B cell (primary cell): ENCODE measurements at regions not wholly inside any gene's neighbourhood (a gene's known extent, or its start where the extent isn't known, plus 50 kb on each side); places are given as distances from the start of the nearest gene placed in this dataset.

Experiments used
- ATAC-seq: fragments of 200-7000 bp; cut with Tn5 transposase; one replicate; pipeline ENCODE4 v1.10.0; 2021; ENCODE audit warnings: low read depth, mild to moderate bottlenecking, moderate number of reproducible peaks, moderate library complexity
- CTCF ChIA-PET: fragments of 350-600 bp; sonication (Branson Sonifier 250); formaldehyde crosslinking; loops from one replicate; lab custom pipeline; 2021; ENCODE audit warnings: antibody characterized with exemption, inconsistent platforms; lab: Charles Lee
- POLR2A ChIA-PET: fragments of 350-600 bp; sonication (Branson Sonifier 250); formaldehyde crosslinking; loops from one replicate; lab custom pipeline; 2021; ENCODE audit warnings: antibody characterized with exemption; lab: Charles Lee
- DNase-seq: peaks from one replicate; pipeline ENCODE4 v3.0.0; 2013
- H2AFZ ChIP-seq: 2 replicates; pipeline ENCODE4 v1.6.1; 2012; ENCODE audit warnings: mild to moderate bottlenecking, low read depth, low read length; ENCODE audit not compliant: insufficient read depth, poor library complexity, severe bottlenecking
- H3K27ac ChIP-seq, 2 donors: 1 replicate in 1 of 2; 2 replicates in 1 of 2; pipeline ENCODE4 v1.5.1; 2012 to 2013; ENCODE audit warnings: low read length in 2 of 2, mild to moderate bottlenecking in 2 of 2, moderate library complexity in 1 of 2
- H3K27me3 ChIP-seq, 4 experiments: fragments of 200-600 bp in 1 of 4; sonication (generic) in 1 of 4; replicated peaks in 1 of 4; 1 replicate in 2 of 4; 2 replicates in 2 of 4; pipeline versions ENCODE4 v1.6.1 to v1.7.0; 2013 to 2016; ENCODE audit warnings: low read length in 3 of 4, mild to moderate bottlenecking in 2 of 4, mixed read lengths in 1 of 4, moderate library complexity in 1 of 4; ENCODE audit not compliant: insufficient read depth in 4 of 4, control insufficient read depth in 3 of 4; ENCODE audit errors: control extremely low read depth in 1 of 4
- H3K36me3 ChIP-seq, 2 experiments: replicated peaks in 1 of 2; 1 replicate in 1 of 2; 2 replicates in 1 of 2; pipeline versions ENCODE4 v1.6.1 to v1.7.1; 2013; ENCODE audit warnings: low read length in 1 of 2; ENCODE audit not compliant: insufficient read depth in 2 of 2, control insufficient read depth in 1 of 2; ENCODE audit errors: control extremely low read depth in 1 of 2, extremely low read depth in 1 of 2
- H3K4me1 ChIP-seq, 2 donors: fragments of 200-600 bp in 1 of 2; sonication (generic) in 1 of 2; 1 replicate in 1 of 2; 2 replicates in 1 of 2; pipeline versions ENCODE4 v1.5.1 to v1.6.1; 2013 to 2017; ENCODE audit warnings: low read length in 2 of 2; ENCODE audit not compliant: control insufficient read depth in 2 of 2, insufficient read depth in 2 of 2
- H3K4me2 ChIP-seq: replicated peaks from 2 replicates; pipeline ENCODE3; 2012; ENCODE audit warnings: mild to moderate bottlenecking, low read depth, low read length; ENCODE audit not compliant: poor library complexity, severe bottlenecking
- H3K4me3 ChIP-seq, 5 experiments: fragments of 200-600 bp in 1 of 5; sonication (generic) in 1 of 5; 1 replicate in 3 of 5; 2 replicates in 2 of 5; pipeline versions ENCODE4 v1.5.1 to v1.7.0; 2011 to 2016; ENCODE audit warnings: low read length in 4 of 5, mild to moderate bottlenecking in 4 of 5, low read depth in 2 of 5, control low read depth in 1 of 5, moderate library complexity in 1 of 5; ENCODE audit not compliant: insufficient read depth in 1 of 5; ENCODE audit errors: control extremely low read depth in 1 of 5, extremely low read depth in 1 of 5
- H3K79me2 ChIP-seq: fragments of 200-600 bp; sonication (generic); one replicate; pipeline ENCODE4 v1.6.0; 2016; ENCODE audit warnings: low read length; ENCODE audit not compliant: control insufficient read depth, insufficient read depth
- H3K9ac ChIP-seq: fragments of 200-600 bp; sonication (generic); 2 replicates; pipeline ENCODE4 v1.6.1; 2017; ENCODE audit warnings: mild to moderate bottlenecking, low read length, moderate library complexity
- H3K9me3 ChIP-seq, 3 donors: one replicate each; pipeline versions ENCODE4 v1.6.1 to v1.7.1; 2013; ENCODE audit warnings: low read length in 2 of 3; ENCODE audit not compliant: control insufficient read depth in 2 of 3, insufficient read depth in 1 of 3; ENCODE audit errors: control extremely low read depth in 1 of 3
- H4K20me1 ChIP-seq: 2 replicates; pipeline ENCODE4 v1.6.0; 2012; ENCODE audit warnings: mild to moderate bottlenecking, low read length; ENCODE audit not compliant: insufficient read depth, control insufficient read depth, poor library complexity, severe bottlenecking
- H3K27ac Mint-ChIP-seq: one replicate; pipeline ENCODE4 v1.8.0; 2021; ENCODE audit warnings: mixed read lengths
- H3K27me3 Mint-ChIP-seq: one replicate; pipeline ENCODE4 v1.8.0; 2021; ENCODE audit warnings: mixed read lengths
- H3K4me1 Mint-ChIP-seq: one replicate; pipeline ENCODE4 v1.8.0; 2021; ENCODE audit warnings: mixed read lengths
- H3K4me3 Mint-ChIP-seq: one replicate; pipeline ENCODE4 v1.8.0; 2021; ENCODE audit warnings: mixed read lengths
- H3K9me3 Mint-ChIP-seq: one replicate; pipeline ENCODE4 v1.8.0; 2022; ENCODE audit warnings: mixed read lengths; ENCODE audit not compliant: insufficient read depth
- EZH2 ChIP-seq: IDR thresholded peaks from 2 replicates; pipeline ENCODE4 v1.6.1; 2012; ENCODE audit warnings: borderline replicate concordance, low read depth, mild to moderate bottlenecking, moderate library complexity, low read length; ENCODE audit not compliant: insufficient read depth, poor library complexity, severe bottlenecking
- WGBS: methylation state at CpG from one replicate; pipeline ENCODE4 v1.1.5; 2013; ENCODE audit warnings: missing lambda C conversion rate; ENCODE audit not compliant: insufficient coverage; 5-methylcytosine and 5-hydroxymethylcytosine counted together
- intact Hi-C: fragments of 100-400 bp; cut with micrococcal nuclease; formaldehyde crosslinking; loops from one replicate; pipeline ENCODE4 v1.10.0; 2022
- TF ChIP-seq, protein P1 (sequence below): fragments of 200-600 bp; IDR thresholded peaks from one replicate; pipeline ENCODE4 v1.8.0; 2022; ENCODE audit warnings: antibody characterized with exemption, mild to moderate bottlenecking

DNA sequence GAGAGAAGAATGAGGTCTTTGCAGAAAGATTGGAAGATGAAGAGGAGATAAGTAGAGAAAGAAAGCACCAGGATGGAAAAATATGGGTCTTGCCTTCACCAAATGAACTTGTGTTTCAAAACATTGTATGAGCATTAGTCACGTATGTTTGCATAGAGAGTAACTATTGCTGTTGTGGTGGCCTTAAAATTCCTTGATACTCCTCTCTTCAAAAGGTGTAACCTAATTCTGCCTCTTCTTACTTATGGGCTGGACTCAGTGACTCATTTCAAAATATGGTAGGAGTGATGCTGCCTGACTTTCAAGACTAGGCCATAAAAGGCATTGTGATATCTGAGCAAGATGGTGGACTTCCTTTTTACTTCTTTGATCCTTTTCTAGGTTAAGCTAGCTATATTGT, 228.7 kb upstream of the ZNF385D start:
- Histone ChIP-seq H3K27ac (no peak overlapping the region), H3K79me2 (no peaks in the 10 kb centered on the region), H3K4me3 (no peak overlapping the region), H4K20me1 (no peaks in the 10 kb centered on the region), H2AFZ (no peak overlapping the region), H3K4me1 (no peaks in the 10 kb centered on the region), H3K9ac (no peak overlapping the region), H3K36me3 (no peaks in the 10 kb centered on the region), H3K27me3 (no peaks in the 10 kb centered on the region), H3K4me2 (no peak overlapping the region), H3K9me3 (peaks cover 0 to 1% (median 0%) of the 10 kb centered on the region in 3 donors)
- Mint-ChIP-seq H3K27ac (no peak overlapping the region), H3K4me3 (no peak overlapping the region), H3K9me3 (peaks cover 7% of the 10 kb centered on the region), H3K4me1 (no peaks in the 10 kb centered on the region), H3K27me3 (no peaks in the 10 kb centered on the region)
- TF ChIP-seq, protein P1, sequence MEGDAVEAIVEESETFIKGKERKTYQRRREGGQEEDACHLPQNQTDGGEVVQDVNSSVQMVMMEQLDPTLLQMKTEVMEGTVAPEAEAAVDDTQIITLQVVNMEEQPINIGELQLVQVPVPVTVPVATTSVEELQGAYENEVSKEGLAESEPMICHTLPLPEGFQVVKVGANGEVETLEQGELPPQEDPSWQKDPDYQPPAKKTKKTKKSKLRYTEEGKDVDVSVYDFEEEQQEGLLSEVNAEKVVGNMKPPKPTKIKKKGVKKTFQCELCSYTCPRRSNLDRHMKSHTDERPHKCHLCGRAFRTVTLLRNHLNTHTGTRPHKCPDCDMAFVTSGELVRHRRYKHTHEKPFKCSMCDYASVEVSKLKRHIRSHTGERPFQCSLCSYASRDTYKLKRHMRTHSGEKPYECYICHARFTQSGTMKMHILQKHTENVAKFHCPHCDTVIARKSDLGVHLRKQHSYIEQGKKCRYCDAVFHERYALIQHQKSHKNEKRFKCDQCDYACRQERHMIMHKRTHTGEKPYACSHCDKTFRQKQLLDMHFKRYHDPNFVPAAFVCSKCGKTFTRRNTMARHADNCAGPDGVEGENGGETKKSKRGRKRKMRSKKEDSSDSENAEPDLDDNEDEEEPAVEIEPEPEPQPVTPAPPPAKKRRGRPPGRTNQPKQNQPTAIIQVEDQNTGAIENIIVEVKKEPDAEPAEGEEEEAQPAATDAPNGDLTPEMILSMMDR: no peak
- no peak for TF ChIP-seq EZH2
- ATAC-seq (no peak), DNase-seq (no peak)
- CTCF ChIA-PET: no interaction called here
- intact Hi-C loops: no loop called here
- WGBS: no CpG with 5 or more reads among the region's 1 CpG
- POLR2A ChIA-PET: no interaction called here

GRCh38 chr3:21989341-21990042, 238.5 kb upstream of the ZNF385D start:
- Histone ChIP-seq H3K79me2 (no peaks in the 10 kb centered on the region), H2AFZ (no peak overlapping the region), H3K4me2 (no peak overlapping the region), H3K27ac (no peak overlapping the region), H3K36me3 (no peaks in the 10 kb centered on the region), H4K20me1 (no peaks in the 10 kb centered on the region), H3K9ac (no peak overlapping the region), H3K4me3 (no peak overlapping the region), H3K9me3 (no peaks in the 10 kb centered on the region), H3K4me1 (no peaks in the 10 kb centered on the region), H3K27me3 (no peaks in the 10 kb centered on the region)
- ATAC-seq (no peak), DNase-seq (no peak)
- TF ChIP-seq, protein P1: no peak
- TF ChIP-seq EZH2: no peak
- ChIA-PET POLR2A (no interaction called here), CTCF (no interaction called here)
- no CpG with 5 or more reads among the region's 5 CpGs for WGBS
- intact Hi-C loops: no loop called here
- no peaks in the 10 kb centered on the region for H3K27me3 Mint-ChIP-seq
- H3K27ac Mint-ChIP-seq: no peak overlapping the region
- H3K4me1 Mint-ChIP-seq: no peaks in the 10 kb centered on the region
- H3K4me3 Mint-ChIP-seq: no peak overlapping the region
- H3K9me3 Mint-ChIP-seq: no peaks in the 10 kb centered on the region
